Calu3 (cell line): ENCODE measurements at regions not wholly inside any gene's neighbourhood (a gene's known extent, or its start where the extent isn't known, plus 50 kb on each side); places are given as distances from the start of the nearest gene placed in this dataset.

ENCODE experiments used
- BruUV-seq: library from RNA; stranded (reverse); fragments of 400-500 nt; replicated peaks from 2 replicates; lab custom pipeline; 2021; lab: Mats Ljungman, UMichigan
- CTCF ChIA-PET: fragments of 300-600 bp; sonication (Branson Sonifier 250); formaldehyde crosslinking; loops from one replicate; lab custom pipeline; 2022; ENCODE audit warnings: antibody characterized with exemption; lab: Charles Lee
- DNase-seq: peaks from one replicate; pipeline ENCODE4 v3.0.0; 2022
- H3K27ac Mint-ChIP-seq: one replicate; pipeline ENCODE4 v1.8.0; 2022; ENCODE audit warnings: mixed read lengths; ENCODE audit not compliant: unreplicated experiment
- H3K27me3 Mint-ChIP-seq: one replicate; pipeline ENCODE4 v1.8.0; 2022; ENCODE audit warnings: mixed read lengths; ENCODE audit not compliant: unreplicated experiment
- H3K36me3 Mint-ChIP-seq: one replicate; pipeline ENCODE4 v1.8.0; 2022; ENCODE audit warnings: mild to moderate bottlenecking, moderate library complexity, mixed read lengths; ENCODE audit not compliant: insufficient read depth, unreplicated experiment
- H3K4me1 Mint-ChIP-seq: one replicate; pipeline ENCODE4 v1.8.0; 2022; ENCODE audit warnings: mild to moderate bottlenecking, low read depth, mixed read lengths; ENCODE audit not compliant: unreplicated experiment
- H3K4me3 Mint-ChIP-seq: one replicate; pipeline ENCODE4 v1.8.0; 2022; ENCODE audit warnings: mild to moderate bottlenecking, low read depth, moderate library complexity, mixed read lengths; ENCODE audit not compliant: unreplicated experiment
- H3K9me3 Mint-ChIP-seq: one replicate; pipeline ENCODE4 v1.8.0; 2022; ENCODE audit warnings: low read depth, mixed read lengths; ENCODE audit not compliant: unreplicated experiment
- CTCF ChIP-seq: fragments of 200-600 bp; IDR thresholded peaks from one replicate; pipeline ENCODE4 v1.8.0; 2022; ENCODE audit warnings: antibody characterized with exemption; ENCODE audit not compliant: unreplicated experiment
- intact Hi-C: fragments of 100-400 bp; cut with micrococcal nuclease; formaldehyde crosslinking; loops from one replicate; pipeline ENCODE4 v1.10.0; 2022; ENCODE audit not compliant: unreplicated experiment

- Mint-ChIP-seq H3K36me3 (peaks cover 6% of the 10 kb centered on the region), H3K4me3 (no peak overlapping the region), H3K9me3 (no peaks in the 10 kb centered on the region), H3K27ac (no peak overlapping the region), H3K4me1 (peaks cover 43% of the 10 kb centered on the region), H3K27me3 (no peaks in the 10 kb centered on the region)
- CTCF ChIA-PET: no interaction called here
- TF ChIP-seq CTCF: no peak
- intact Hi-C loops: no loop called here
- no TSS peak for BruUV-seq
- DNase-seq: no peak
Observed at GRCh38 chr1:94302497-94302896, 65.1 kb upstream of the ARHGAP29 start.

- TF ChIP-seq CTCF: no peak
- Mint-ChIP-seq H3K27ac (peak overlapping the region; percentile 52), H3K4me3 (no peak overlapping the region), H3K9me3 (no peaks in the 10 kb centered on the region), H3K36me3 (peaks cover 6% of the 10 kb centered on the region), H3K27me3 (no peaks in the 10 kb centered on the region), H3K4me1 (peaks cover 43% of the 10 kb centered on the region)
- DNase-seq: no peak
- intact Hi-C loops: loop anchor here (2.0 kb wide), 1 partner anchor 24 kb away; no protein-coding TSS in a partner anchor
- CTCF ChIA-PET: interaction anchor here (1.2 to 2.0 kb wide), 2 partner anchors 9 to 30 kb away, joined by 3 to 18 read pairs; no protein-coding TSS in a partner anchor
- BruUV-seq: no TSS peak
Observed at GRCh38 chr1:94301186-94301585, 63.8 kb upstream of the ARHGAP29 start.

GRCh38 chr1:94300731-94301130 lies 63.3 kb upstream of the ARHGAP29 start:
- Mint-ChIP-seq H3K4me1 (peaks cover 39% of the 10 kb centered on the region), H3K4me3 (peak overlapping the region; percentile 44), H3K27me3 (no peaks in the 10 kb centered on the region), H3K36me3 (peaks cover 6% of the 10 kb centered on the region), H3K27ac (peak overlapping the region; percentile 82), H3K9me3 (no peaks in the 10 kb centered on the region)
- TF ChIP-seq CTCF: no peak
- CTCF ChIA-PET: interaction anchor here (0.6 to 2.0 kb wide), 3 partner anchors 10 to 30 kb away, joined by 3 to 18 read pairs (median 3); no protein-coding TSS in a partner anchor
- intact Hi-C loops: loop anchor here (2.0 kb wide), 1 partner anchor 24 kb away; no protein-coding TSS in a partner anchor
- DNase-seq: no peak
- no TSS peak for BruUV-seq

- no TSS peak for BruUV-seq
- CTCF ChIA-PET: interaction anchor here (0.6 to 2.0 kb wide), 7 partner anchors 11 to 283 kb away, joined by 3 to 18 read pairs (median 3); no protein-coding TSS in a partner anchor
Observed at GRCh38 chr1:94299627-94300553, 62.5 kb upstream of the ARHGAP29 start.

More at GRCh38 chr1:94299627-94300553, 62.5 kb upstream of the ARHGAP29 start:
- peak; percentile 75 for DNase-seq
- H3K27ac Mint-ChIP-seq: peak overlapping the region; percentile 82
- TF ChIP-seq CTCF: no peak
- H3K36me3 Mint-ChIP-seq: peaks cover 6% of the 10 kb centered on the region
- no peaks in the 10 kb centered on the region for H3K9me3 Mint-ChIP-seq
- H3K27me3 Mint-ChIP-seq: no peaks in the 10 kb centered on the region
- H3K4me3 Mint-ChIP-seq: peak overlapping the region; percentile 44
- intact Hi-C loops: loop anchor here (2.0 kb wide), 1 partner anchor 25 kb away; no protein-coding TSS in a partner anchor
- H3K4me1 Mint-ChIP-seq: peaks cover 30% of the 10 kb centered on the region
